ENCODE measurements at regions not wholly inside any gene's neighbourhood (a gene's known extent, or its start where the extent isn't known, plus 50 kb on each side); places are given as distances from the start of the nearest gene placed in this dataset.

DNA sequence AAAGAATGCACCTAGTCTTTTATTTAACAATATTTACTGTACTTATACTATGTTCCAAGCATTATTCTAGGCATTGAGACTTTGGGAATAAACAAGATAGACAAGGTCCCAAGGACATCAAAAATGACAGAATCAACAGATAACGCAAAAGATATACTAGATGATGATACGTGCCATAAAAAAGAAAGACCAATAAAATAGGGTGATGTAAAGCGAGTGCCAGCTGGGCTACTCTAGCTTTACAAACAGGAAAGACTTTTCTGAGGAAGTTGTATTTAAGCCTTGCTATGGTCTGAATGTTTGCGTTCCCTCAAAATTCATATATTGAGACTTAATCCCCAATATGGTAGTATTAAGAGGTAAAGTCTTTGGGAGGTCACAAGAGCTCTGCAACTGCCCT, 310.2 kb upstream of the RGMB start:
- TF ChIP-seq, protein P1, sequence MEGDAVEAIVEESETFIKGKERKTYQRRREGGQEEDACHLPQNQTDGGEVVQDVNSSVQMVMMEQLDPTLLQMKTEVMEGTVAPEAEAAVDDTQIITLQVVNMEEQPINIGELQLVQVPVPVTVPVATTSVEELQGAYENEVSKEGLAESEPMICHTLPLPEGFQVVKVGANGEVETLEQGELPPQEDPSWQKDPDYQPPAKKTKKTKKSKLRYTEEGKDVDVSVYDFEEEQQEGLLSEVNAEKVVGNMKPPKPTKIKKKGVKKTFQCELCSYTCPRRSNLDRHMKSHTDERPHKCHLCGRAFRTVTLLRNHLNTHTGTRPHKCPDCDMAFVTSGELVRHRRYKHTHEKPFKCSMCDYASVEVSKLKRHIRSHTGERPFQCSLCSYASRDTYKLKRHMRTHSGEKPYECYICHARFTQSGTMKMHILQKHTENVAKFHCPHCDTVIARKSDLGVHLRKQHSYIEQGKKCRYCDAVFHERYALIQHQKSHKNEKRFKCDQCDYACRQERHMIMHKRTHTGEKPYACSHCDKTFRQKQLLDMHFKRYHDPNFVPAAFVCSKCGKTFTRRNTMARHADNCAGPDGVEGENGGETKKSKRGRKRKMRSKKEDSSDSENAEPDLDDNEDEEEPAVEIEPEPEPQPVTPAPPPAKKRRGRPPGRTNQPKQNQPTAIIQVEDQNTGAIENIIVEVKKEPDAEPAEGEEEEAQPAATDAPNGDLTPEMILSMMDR (IDR thresholded peaks at IDR 0.05), result no peak
- no peak for TF ChIP-seq POLR2A (IDR thresholded peaks at IDR 0.05)
